SK-N-SH (cell line): ENCODE measurements at regions not wholly inside any gene's neighbourhood (a gene's known extent, or its start where the extent isn't known, plus 50 kb on each side); places are given as distances from the start of the nearest gene placed in this dataset.

Source experiments
- CTCF ChIA-PET: fragments of 300-600, 350-600 bp; formaldehyde crosslinking; extraction: SDS; loops from one replicate; lab custom pipeline; 2021; lab: Yijun Ruan, JAX
- POLR2A ChIA-PET: fragments of 350-600 bp; sonication (Branson Sonifier 250); formaldehyde crosslinking; extraction: SDS; loops from one replicate; lab custom pipeline; 2020; ENCODE audit warnings: antibody characterized with exemption, inconsistent platforms; lab: Yijun Ruan, JAX
- DNase-seq: peaks from one replicate; pipeline ENCODE4 v3.0.0; 2012
- H2AFZ ChIP-seq: fragments of 200-600 bp; sonication (generic); 2 replicates; pipeline ENCODE4 v1.8.1; 2016; ENCODE audit warnings: antibody characterized with exemption, mild to moderate bottlenecking, low read depth
- H3F3A ChIP-seq: fragments of 200-600 bp; sonication (generic); replicated peaks from 2 replicates; pipeline ENCODE3; 2016; ENCODE audit warnings: antibody characterized with exemption, mild to moderate bottlenecking; ENCODE audit not compliant: insufficient read depth
- H3K27ac ChIP-seq, 2 experiments: fragments of 200-500 bp in 1 of 2; fragments of 200-600 bp in 1 of 2; sonication (Bioruptor generic) in 1 of 2; sonication (generic), shearing (Covaris generic) in 1 of 2; 2 replicates each; pipeline versions ENCODE4 v1.5.1 to v1.6.1; 2014 to 2016; ENCODE audit warnings: low read depth in 2 of 2, inconsistent platforms in 1 of 2, low read length in 1 of 2, mild to moderate bottlenecking in 1 of 2, mixed read lengths in 1 of 2
- H3K27me3 ChIP-seq: fragments of 200-600 bp; sonication (generic), shearing (Covaris generic); 2 replicates; pipeline ENCODE4 v1.6.1; 2016; ENCODE audit warnings: mixed run types; ENCODE audit not compliant: insufficient read depth
- H3K36me3 ChIP-seq, 2 experiments: fragments of 200-500 bp in 1 of 2; fragments of 200-600 bp in 1 of 2; sonication (Bioruptor generic) in 1 of 2; sonication (generic) in 1 of 2; replicated peaks in 1 of 2; 2 replicates each; pipeline versions ENCODE3 to v1.5.1; 2014 to 2016; ENCODE audit warnings: low read length in 1 of 2, mild to moderate bottlenecking in 1 of 2; ENCODE audit not compliant: insufficient read depth in 2 of 2, control insufficient read depth in 1 of 2
- H3K4me1 ChIP-seq, 2 experiments: fragments of 200-500 bp in 1 of 2; fragments of 200-600 bp in 1 of 2; sonication (Bioruptor generic) in 1 of 2; sonication (generic), shearing (Covaris generic) in 1 of 2; 2 replicates each; pipeline versions ENCODE4 v1.5.1 to v1.6.1; 2014 to 2016; ENCODE audit warnings: low read depth in 1 of 2, low read length in 1 of 2, mixed run types in 1 of 2; ENCODE audit not compliant: insufficient read depth in 2 of 2, control insufficient read depth in 1 of 2
- H3K4me2 ChIP-seq: fragments of 200-600 bp; sonication (generic), shearing (Covaris generic); 2 replicates; pipeline ENCODE4 v1.6.1; 2017; ENCODE audit warnings: mixed run types
- H3K4me3 ChIP-seq, 2 experiments: fragments of 200-500 bp in 1 of 2; fragments of 200-600 bp in 1 of 2; sonication (Bioruptor generic) in 1 of 2; sonication (generic), shearing (Covaris generic) in 1 of 2; 2 replicates each; pipeline versions ENCODE4 v1.5.1 to v1.8.1; 2014 to 2016; ENCODE audit warnings: low read depth in 2 of 2, inconsistent platforms in 1 of 2, low read length in 1 of 2, mild to moderate bottlenecking in 1 of 2, mixed read lengths in 1 of 2, moderate library complexity in 1 of 2
- H3K79me2 ChIP-seq: fragments of 200-600 bp; sonication (generic); 2 replicates; pipeline ENCODE4 v1.8.1; 2017; ENCODE audit warnings: mild to moderate bottlenecking; ENCODE audit not compliant: insufficient read depth
- H3K9ac ChIP-seq: fragments of 200-600 bp; sonication (generic); 2 replicates; pipeline ENCODE4 v1.6.1; 2017; ENCODE audit warnings: mixed run types
- H3K9me2 ChIP-seq: fragments of 200-600 bp; sonication (generic); 2 replicates; pipeline ENCODE4 v1.6.1; 2017; ENCODE audit warnings: mixed run types
- H3K9me3 ChIP-seq: fragments of 200-600 bp; sonication (generic); 2 replicates; pipeline ENCODE4 v1.6.1; 2017; ENCODE audit warnings: mixed run types, mild to moderate bottlenecking, moderate library complexity
- H4K20me1 ChIP-seq: fragments of 200-600 bp; sonication (generic); 2 replicates; pipeline ENCODE4 v1.6.1; 2017; ENCODE audit warnings: mild to moderate bottlenecking, mixed run types; ENCODE audit not compliant: insufficient read depth
- CHD2 ChIP-seq: fragments of 150-350 bp; IDR thresholded peaks from 2 replicates; pipeline ENCODE4 v1.6.1; 2018; ENCODE audit warnings: low read length; ENCODE audit not compliant: partially characterized antibody
- EP300 ChIP-seq, 2 experiments: IDR thresholded peaks; 2 replicates each; pipeline versions ENCODE4 v1.4.0 to v1.6.1; 2012; ENCODE audit warnings: borderline replicate concordance in 1 of 2, low read depth in 1 of 2, low read length in 1 of 2
- FOXJ3 ChIP-seq: sonication (generic); formaldehyde crosslinking; IDR thresholded peaks from 2 replicates; pipeline ENCODE4 v1.5.1; 2020; ENCODE audit warnings: mild to moderate bottlenecking, missing genetic modification reagents
- GABPA ChIP-seq: IDR thresholded peaks from 2 replicates; pipeline ENCODE4 v1.4.0; 2012; ENCODE audit warnings: low read depth, mild to moderate bottlenecking
- GATA2 ChIP-seq: sonication (generic); formaldehyde crosslinking; IDR thresholded peaks from 2 replicates; pipeline ENCODE4 v1.5.0; 2020; ENCODE audit warnings: mild to moderate bottlenecking, missing genetic modification reagents
- MEF2A ChIP-seq: IDR thresholded peaks from 2 replicates; pipeline ENCODE4 v1.4.0; 2012; ENCODE audit warnings: low read depth, borderline replicate concordance
- POLR2AphosphoS5 ChIP-seq: IDR thresholded peaks from 2 replicates; pipeline ENCODE4 v1.6.1; 2012; ENCODE audit warnings: low read depth, low read length
- RAD21 ChIP-seq: IDR thresholded peaks from 2 replicates; pipeline ENCODE4 v1.6.1; 2012; ENCODE audit warnings: mild to moderate bottlenecking, low read length
- RCOR1 ChIP-seq: fragments of 150-350 bp; IDR thresholded peaks from 2 replicates; pipeline ENCODE4 v1.6.1; 2017; ENCODE audit warnings: antibody characterized with exemption, low read length
- RFX5 ChIP-seq: IDR thresholded peaks from 2 replicates; pipeline ENCODE4 v1.6.1; 2012; ENCODE audit warnings: mild to moderate bottlenecking, improper control_type of control experiment, low read length
- RXRA ChIP-seq: IDR thresholded peaks from 2 replicates; pipeline ENCODE4 v1.4.0; 2012; ENCODE audit warnings: low read depth, mild to moderate bottlenecking, borderline replicate concordance
- SIN3A ChIP-seq: IDR thresholded peaks from 2 replicates; pipeline ENCODE4 v1.6.1; 2012; ENCODE audit warnings: low read depth, mild to moderate bottlenecking, low read length, moderate library complexity, borderline replicate concordance
- SMC3 ChIP-seq: IDR thresholded peaks from 2 replicates; pipeline ENCODE4 v1.6.1; 2012; ENCODE audit warnings: low read depth, low read length, improper control_type of control experiment
- TAF1 ChIP-seq: IDR thresholded peaks from 2 replicates; pipeline ENCODE4 v1.6.1; 2012; ENCODE audit warnings: low read depth, mild to moderate bottlenecking, low read length, moderate library complexity, borderline replicate concordance
- TEAD4 ChIP-seq: IDR thresholded peaks from 2 replicates; pipeline ENCODE4 v1.4.0; 2012; ENCODE audit warnings: mild to moderate bottlenecking, borderline replicate concordance; ENCODE audit not compliant: insufficient read depth
- WGBS: methylation state at CpG from one replicate; pipeline ENCODE4 v1.1.6; 2017; ENCODE audit warnings: low lambda C conversion rate; 5-methylcytosine and 5-hydroxymethylcytosine counted together
- TF ChIP-seq, protein P1 (sequence below): fragments of 150-350 bp; IDR thresholded peaks from 2 replicates; pipeline ENCODE4 v1.6.1; 2016; ENCODE audit warnings: mild to moderate bottlenecking, low read depth, low read length
- TF ChIP-seq, protein P2 (sequence below): IDR thresholded peaks from 2 replicates; pipeline ENCODE4 v1.4.0; 2012; ENCODE audit warnings: low read depth, borderline replicate concordance
- TF ChIP-seq, protein P3 (sequence below): fragments of 200-600 bp; sonication (generic); IDR thresholded peaks from 2 replicates; pipeline ENCODE4 v1.6.1; 2017; ENCODE audit warnings: antibody characterized with exemption, mild to moderate bottlenecking, moderate library complexity
- TF ChIP-seq, protein P4 (sequence below): IDR thresholded peaks from 2 replicates; pipeline ENCODE4 v1.6.1; 2012; ENCODE audit warnings: mild to moderate bottlenecking, low read depth, low read length, moderate library complexity
- TF ChIP-seq, protein P5 (sequence below): fragments of 150-350 bp; IDR thresholded peaks from 2 replicates; pipeline ENCODE4 v1.6.1; 2017; ENCODE audit warnings: antibody characterized with exemption, low read length, low read depth, borderline replicate concordance

DNA sequence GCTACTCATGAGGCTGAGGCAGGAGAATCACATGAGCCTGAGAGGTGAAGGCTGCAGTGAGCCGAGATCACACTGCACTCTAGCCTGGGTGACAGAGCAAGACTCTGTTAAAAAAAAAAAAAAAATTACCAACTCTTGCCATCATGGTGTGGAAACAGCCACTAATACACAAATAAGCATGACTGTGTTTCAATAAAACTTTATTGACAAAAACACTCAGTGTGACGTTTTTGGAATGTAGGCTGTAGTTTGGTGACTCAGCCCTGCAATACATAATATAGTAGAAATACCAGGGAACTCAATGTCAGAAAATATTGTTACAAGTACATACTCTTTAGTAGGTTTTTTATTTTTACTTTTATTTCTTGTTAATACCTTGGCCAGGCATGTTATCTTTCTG is 207.1 kb downstream of the CASP12 start:
- no peaks in the 10 kb centered on the region for H3K27me3 ChIP-seq
- no peak overlapping the region for H3K9ac ChIP-seq
- TF ChIP-seq EP300 (IDR thresholded peaks at IDR 0.05; ENCODE audit: borderline replicate concordance in 1 of 2, low read depth in 1 of 2, low read length in 1 of 2), result no peak
- no peak for TF ChIP-seq TAF1
- TF ChIP-seq RFX5, result no peak
- no peak for TF ChIP-seq GABPA
- TF ChIP-seq SIN3A, result no peak
- no peak for TF ChIP-seq MEF2A
- TF ChIP-seq, protein P1, sequence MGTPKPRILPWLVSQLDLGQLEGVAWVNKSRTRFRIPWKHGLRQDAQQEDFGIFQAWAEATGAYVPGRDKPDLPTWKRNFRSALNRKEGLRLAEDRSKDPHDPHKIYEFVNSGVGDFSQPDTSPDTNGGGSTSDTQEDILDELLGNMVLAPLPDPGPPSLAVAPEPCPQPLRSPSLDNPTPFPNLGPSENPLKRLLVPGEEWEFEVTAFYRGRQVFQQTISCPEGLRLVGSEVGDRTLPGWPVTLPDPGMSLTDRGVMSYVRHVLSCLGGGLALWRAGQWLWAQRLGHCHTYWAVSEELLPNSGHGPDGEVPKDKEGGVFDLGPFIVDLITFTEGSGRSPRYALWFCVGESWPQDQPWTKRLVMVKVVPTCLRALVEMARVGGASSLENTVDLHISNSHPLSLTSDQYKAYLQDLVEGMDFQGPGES, result no peak
- TF ChIP-seq TEAD4, result no peak
- TF ChIP-seq GATA2 (CRISPR knock-in tag), result no peak
- TF ChIP-seq, protein P2, sequence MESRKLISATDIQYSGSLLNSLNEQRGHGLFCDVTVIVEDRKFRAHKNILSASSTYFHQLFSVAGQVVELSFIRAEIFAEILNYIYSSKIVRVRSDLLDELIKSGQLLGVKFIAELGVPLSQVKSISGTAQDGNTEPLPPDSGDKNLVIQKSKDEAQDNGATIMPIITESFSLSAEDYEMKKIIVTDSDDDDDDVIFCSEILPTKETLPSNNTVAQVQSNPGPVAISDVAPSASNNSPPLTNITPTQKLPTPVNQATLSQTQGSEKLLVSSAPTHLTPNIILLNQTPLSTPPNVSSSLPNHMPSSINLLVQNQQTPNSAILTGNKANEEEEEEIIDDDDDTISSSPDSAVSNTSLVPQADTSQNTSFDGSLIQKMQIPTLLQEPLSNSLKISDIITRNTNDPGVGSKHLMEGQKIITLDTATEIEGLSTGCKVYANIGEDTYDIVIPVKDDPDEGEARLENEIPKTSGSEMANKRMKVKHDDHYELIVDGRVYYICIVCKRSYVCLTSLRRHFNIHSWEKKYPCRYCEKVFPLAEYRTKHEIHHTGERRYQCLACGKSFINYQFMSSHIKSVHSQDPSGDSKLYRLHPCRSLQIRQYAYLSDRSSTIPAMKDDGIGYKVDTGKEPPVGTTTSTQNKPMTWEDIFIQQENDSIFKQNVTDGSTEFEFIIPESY, result no peak
- TF ChIP-seq POLR2AphosphoS5, result no peak
- TF ChIP-seq, protein P3, sequence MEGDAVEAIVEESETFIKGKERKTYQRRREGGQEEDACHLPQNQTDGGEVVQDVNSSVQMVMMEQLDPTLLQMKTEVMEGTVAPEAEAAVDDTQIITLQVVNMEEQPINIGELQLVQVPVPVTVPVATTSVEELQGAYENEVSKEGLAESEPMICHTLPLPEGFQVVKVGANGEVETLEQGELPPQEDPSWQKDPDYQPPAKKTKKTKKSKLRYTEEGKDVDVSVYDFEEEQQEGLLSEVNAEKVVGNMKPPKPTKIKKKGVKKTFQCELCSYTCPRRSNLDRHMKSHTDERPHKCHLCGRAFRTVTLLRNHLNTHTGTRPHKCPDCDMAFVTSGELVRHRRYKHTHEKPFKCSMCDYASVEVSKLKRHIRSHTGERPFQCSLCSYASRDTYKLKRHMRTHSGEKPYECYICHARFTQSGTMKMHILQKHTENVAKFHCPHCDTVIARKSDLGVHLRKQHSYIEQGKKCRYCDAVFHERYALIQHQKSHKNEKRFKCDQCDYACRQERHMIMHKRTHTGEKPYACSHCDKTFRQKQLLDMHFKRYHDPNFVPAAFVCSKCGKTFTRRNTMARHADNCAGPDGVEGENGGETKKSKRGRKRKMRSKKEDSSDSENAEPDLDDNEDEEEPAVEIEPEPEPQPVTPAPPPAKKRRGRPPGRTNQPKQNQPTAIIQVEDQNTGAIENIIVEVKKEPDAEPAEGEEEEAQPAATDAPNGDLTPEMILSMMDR, result no peak
- no peak for TF ChIP-seq CHD2
- TF ChIP-seq, protein P4, sequence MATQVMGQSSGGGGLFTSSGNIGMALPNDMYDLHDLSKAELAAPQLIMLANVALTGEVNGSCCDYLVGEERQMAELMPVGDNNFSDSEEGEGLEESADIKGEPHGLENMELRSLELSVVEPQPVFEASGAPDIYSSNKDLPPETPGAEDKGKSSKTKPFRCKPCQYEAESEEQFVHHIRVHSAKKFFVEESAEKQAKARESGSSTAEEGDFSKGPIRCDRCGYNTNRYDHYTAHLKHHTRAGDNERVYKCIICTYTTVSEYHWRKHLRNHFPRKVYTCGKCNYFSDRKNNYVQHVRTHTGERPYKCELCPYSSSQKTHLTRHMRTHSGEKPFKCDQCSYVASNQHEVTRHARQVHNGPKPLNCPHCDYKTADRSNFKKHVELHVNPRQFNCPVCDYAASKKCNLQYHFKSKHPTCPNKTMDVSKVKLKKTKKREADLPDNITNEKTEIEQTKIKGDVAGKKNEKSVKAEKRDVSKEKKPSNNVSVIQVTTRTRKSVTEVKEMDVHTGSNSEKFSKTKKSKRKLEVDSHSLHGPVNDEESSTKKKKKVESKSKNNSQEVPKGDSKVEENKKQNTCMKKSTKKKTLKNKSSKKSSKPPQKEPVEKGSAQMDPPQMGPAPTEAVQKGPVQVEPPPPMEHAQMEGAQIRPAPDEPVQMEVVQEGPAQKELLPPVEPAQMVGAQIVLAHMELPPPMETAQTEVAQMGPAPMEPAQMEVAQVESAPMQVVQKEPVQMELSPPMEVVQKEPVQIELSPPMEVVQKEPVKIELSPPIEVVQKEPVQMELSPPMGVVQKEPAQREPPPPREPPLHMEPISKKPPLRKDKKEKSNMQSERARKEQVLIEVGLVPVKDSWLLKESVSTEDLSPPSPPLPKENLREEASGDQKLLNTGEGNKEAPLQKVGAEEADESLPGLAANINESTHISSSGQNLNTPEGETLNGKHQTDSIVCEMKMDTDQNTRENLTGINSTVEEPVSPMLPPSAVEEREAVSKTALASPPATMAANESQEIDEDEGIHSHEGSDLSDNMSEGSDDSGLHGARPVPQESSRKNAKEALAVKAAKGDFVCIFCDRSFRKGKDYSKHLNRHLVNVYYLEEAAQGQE, result no peak
- no peak for TF ChIP-seq RXRA
- TF ChIP-seq RAD21, result no peak
- no peak for TF ChIP-seq SMC3
- no peak for TF ChIP-seq RCOR1
- TF ChIP-seq FOXJ3 (CRISPR knock-in tag), result no peak
- TF ChIP-seq, protein P5, sequence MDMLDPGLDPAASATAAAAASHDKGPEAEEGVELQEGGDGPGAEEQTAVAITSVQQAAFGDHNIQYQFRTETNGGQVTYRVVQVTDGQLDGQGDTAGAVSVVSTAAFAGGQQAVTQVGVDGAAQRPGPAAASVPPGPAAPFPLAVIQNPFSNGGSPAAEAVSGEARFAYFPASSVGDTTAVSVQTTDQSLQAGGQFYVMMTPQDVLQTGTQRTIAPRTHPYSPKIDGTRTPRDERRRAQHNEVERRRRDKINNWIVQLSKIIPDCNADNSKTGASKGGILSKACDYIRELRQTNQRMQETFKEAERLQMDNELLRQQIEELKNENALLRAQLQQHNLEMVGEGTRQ, result no peak
- H2AFZ ChIP-seq, result no peak overlapping the region
- H3K4me3 ChIP-seq, result no peak overlapping the region
- 59% methylated on average over 2 of the region's 2 CpGs for WGBS
- no peaks in the 10 kb centered on the region for H3K9me2 ChIP-seq
- no peak overlapping the region for H3K27ac ChIP-seq
- no peaks in the 10 kb centered on the region for H3K9me3 ChIP-seq
- no peak for DNase-seq
- no peak overlapping the region for H3K4me2 ChIP-seq
- peaks cover 4 to 6% of the 10 kb centered on the region in 2 experiments; a peak in 2 of 4 replicates for H3K4me1 ChIP-seq
- no peaks in the 10 kb centered on the region for H4K20me1 ChIP-seq
- no peaks in the 10 kb centered on the region for H3K79me2 ChIP-seq
- H3F3A ChIP-seq, result peaks cover 5% of the 10 kb centered on the region
- H3K36me3 ChIP-seq, result no peaks in the 10 kb centered on the region
- ChIA-PET CTCF (no interaction called here), POLR2A (no interaction called here)
